Keratinocyte (primary cell): ENCODE measurements at regions not wholly inside any gene's neighbourhood (a gene's known extent, or its start where the extent isn't known, plus 50 kb on each side); places are given as distances from the start of the nearest gene placed in this dataset.

Experiments
- DNase-seq: peaks from one replicate; pipeline ENCODE4 v3.0.0-alpha.2; 2011; ENCODE audit warnings: low read depth, missing footprints, low spot score
- FAIRE-seq: peaks from 2 replicates; lab custom pipeline; 2011; peaks lifted over from hg19 to GRCh38; lab: Jason Lieb, UNC
- H2AFZ ChIP-seq: 2 replicates; pipeline ENCODE4 v1.6.0; 2012; ENCODE audit warnings: low read length, control low read depth, inconsistent platforms; ENCODE audit not compliant: control insufficient read depth
- H3K27ac ChIP-seq: 2 replicates; pipeline ENCODE4 v1.5.1; 2011; ENCODE audit warnings: low read length; ENCODE audit not compliant: control insufficient read depth, insufficient read depth
- H3K27me3 ChIP-seq: 3 replicates; pipeline ENCODE4 v1.6.0; 2011; ENCODE audit warnings: low read length; ENCODE audit not compliant: control insufficient read depth, insufficient read depth; ENCODE audit errors: extremely low read depth
- H3K36me3 ChIP-seq, 2 experiments: 2 replicates in 1 of 2; 3 replicates in 1 of 2; pipeline ENCODE4 v1.5.1; 2011; ENCODE audit warnings: low read length in 2 of 2, mild to moderate bottlenecking in 1 of 2; ENCODE audit not compliant: control insufficient read depth in 2 of 2, insufficient read depth in 2 of 2; ENCODE audit errors: extremely low read depth in 1 of 2
- H3K4me1 ChIP-seq: 3 replicates; pipeline ENCODE4 v1.5.1; 2011; ENCODE audit warnings: low read length; ENCODE audit not compliant: control insufficient read depth, insufficient read depth; ENCODE audit errors: extremely low read depth
- H3K4me2 ChIP-seq: 3 replicates; pipeline ENCODE4 v1.6.0; 2011; ENCODE audit warnings: low read depth, low read length; ENCODE audit not compliant: control insufficient read depth, insufficient read depth; ENCODE audit errors: extremely low read depth
- H3K4me3 ChIP-seq, 3 experiments: fragments of 200-600 bp in 1 of 3; sonication (generic) in 1 of 3; 2 replicates in 2 of 3; 3 replicates in 1 of 3; pipeline ENCODE4 v1.5.1; 2011 to 2016; ENCODE audit warnings: low read length in 3 of 3, mild to moderate bottlenecking in 3 of 3, control low read depth in 2 of 3, inconsistent platforms in 1 of 3, low read depth in 1 of 3, mixed read lengths in 1 of 3, mixed run types in 1 of 3, moderate library complexity in 1 of 3; ENCODE audit not compliant: control insufficient read depth in 2 of 3, insufficient read depth in 2 of 3; ENCODE audit errors: extremely low read depth in 1 of 3
- H3K79me2 ChIP-seq: 2 replicates; pipeline ENCODE4 v1.6.0; 2012; ENCODE audit warnings: low read length; ENCODE audit not compliant: control insufficient read depth, insufficient read depth
- H3K9ac ChIP-seq: 3 replicates; pipeline ENCODE4 v1.6.0; 2011; ENCODE audit warnings: low read length; ENCODE audit not compliant: control insufficient read depth, insufficient read depth; ENCODE audit errors: extremely low read depth
- H3K9me1 ChIP-seq: 3 replicates; pipeline ENCODE4 v1.6.0; 2011; ENCODE audit warnings: low read length; ENCODE audit not compliant: control insufficient read depth, insufficient read depth; ENCODE audit errors: extremely low read depth
- H3K9me3 ChIP-seq: 2 replicates; pipeline ENCODE4 v1.5.1; 2012; ENCODE audit warnings: low read depth, low read length; ENCODE audit not compliant: control insufficient read depth
- H4K20me1 ChIP-seq: 3 replicates; pipeline ENCODE4 v1.6.0; 2011; ENCODE audit warnings: low read length; ENCODE audit not compliant: control insufficient read depth, insufficient read depth; ENCODE audit errors: extremely low read depth
- CTCF ChIP-seq, 3 experiments: IDR thresholded peaks in 1 of 3; conservative IDR thresholded peaks in 1 of 3; optimal IDR thresholded peaks in 1 of 3; 2 replicates in 2 of 3; 3 replicates in 1 of 3; pipeline versions ENCODE3 to v1.5.1; 2011; ENCODE audit warnings: low read length in 3 of 3, mild to moderate bottlenecking in 3 of 3, moderate library complexity in 2 of 3, control low read depth in 1 of 3, inconsistent platforms in 1 of 3; ENCODE audit not compliant: insufficient read depth in 2 of 3; ENCODE audit errors: extremely low read depth in 1 of 3
- EZH2 ChIP-seq: IDR thresholded peaks from one replicate; pipeline ENCODE4 v1.6.1; 2012; ENCODE audit warnings: inconsistent platforms, mild to moderate bottlenecking, low read length, moderate library complexity
- dilution Hi-C: fragments of 300-500 bp; cut with MboI; formaldehyde crosslinking; loops from one replicate; pipeline ENCODE4 v1.7.0; 2020; ENCODE audit warnings: low sequenced_read_pairs; ENCODE audit not compliant: extremely low pct_ligation_motif_present

- dilution Hi-C loops, result no loop called here
Observed at GRCh38 chr12:126061777-126062176, 996.5 kb downstream of the AACS start.

DNA sequence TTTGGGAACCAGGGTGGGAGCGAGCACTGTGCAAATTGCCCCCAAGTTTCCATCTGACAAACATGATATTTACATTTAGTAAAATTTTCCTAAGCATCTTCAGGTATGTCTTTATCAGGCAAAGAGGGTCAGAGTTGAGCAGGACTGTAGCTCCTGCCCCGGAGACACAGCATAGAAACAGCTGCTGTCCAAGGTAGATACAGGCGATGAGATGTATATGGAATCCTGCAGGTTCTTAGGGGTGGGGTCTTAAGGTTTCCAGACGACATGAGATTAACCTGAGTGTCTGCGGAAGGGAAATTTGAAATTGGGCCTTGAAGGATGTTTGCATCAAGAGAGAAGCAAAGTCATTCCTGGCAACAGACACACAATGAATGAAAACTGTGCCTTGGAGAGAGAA is 998.8 kb downstream of the AACS start:
- no peaks in the 10 kb centered on the region for H3K79me2 ChIP-seq
- dilution Hi-C loops, result no loop called here
- no peak overlapping the region for H2AFZ ChIP-seq
- no peaks in the 10 kb centered on the region for H3K9me1 ChIP-seq
- H3K36me3 ChIP-seq, result no peaks in the 10 kb centered on the region
- H3K27me3 ChIP-seq, result no peaks in the 10 kb centered on the region
- H3K27ac ChIP-seq, result no peak overlapping the region
- no peaks in the 10 kb centered on the region for H4K20me1 ChIP-seq
- H3K9me3 ChIP-seq, result no peaks in the 10 kb centered on the region
- DNase-seq (no peak), FAIRE-seq (no peak)
- TF ChIP-seq EZH2 (no peak), CTCF (optimal IDR thresholded peaks at IDR 0.05 in 1 of 3, IDR thresholded peaks at IDR 0.05 in 1 of 3, conservative IDR thresholded peaks at IDR 0.05 in 1 of 3; ENCODE audit: extremely low read depth in 1 of 3, insufficient read depth in 2 of 3, low read length in 3 of 3) (no peak)
- H3K9ac ChIP-seq, result no peak overlapping the region
- H3K4me1 ChIP-seq, result no peaks in the 10 kb centered on the region
- H3K4me3 ChIP-seq, result no peak overlapping the region
- H3K4me2 ChIP-seq, result no peak overlapping the region

More at GRCh38 chr12:126061777-126062176, 996.5 kb downstream of the AACS start:
- Histone ChIP-seq H3K9me3 (no peaks in the 10 kb centered on the region), H3K27ac (no peak overlapping the region), H3K9me1 (no peaks in the 10 kb centered on the region), H3K36me3 (no peaks in the 10 kb centered on the region), H3K79me2 (no peaks in the 10 kb centered on the region), H3K4me2 (no peak overlapping the region), H4K20me1 (no peaks in the 10 kb centered on the region), H3K4me1 (no peaks in the 10 kb centered on the region), H3K27me3 (no peaks in the 10 kb centered on the region), H3K9ac (no peak overlapping the region), H2AFZ (no peak overlapping the region), H3K4me3 (no peak overlapping the region)
- no peak for DNase-seq
- FAIRE-seq, result no peak
- TF ChIP-seq EZH2 (no peak), CTCF (optimal IDR thresholded peaks at IDR 0.05 in 1 of 3, IDR thresholded peaks at IDR 0.05 in 1 of 3, conservative IDR thresholded peaks at IDR 0.05 in 1 of 3; ENCODE audit: extremely low read depth in 1 of 3, insufficient read depth in 2 of 3, low read length in 3 of 3) (no peak)
